HEK293 (cell line): ENCODE measurements at regions not wholly inside any gene's neighbourhood (a gene's known extent, or its start where the extent isn't known, plus 50 kb on each side); places are given as distances from the start of the nearest gene placed in this dataset.

ENCODE experiments used
- CTCF ChIA-PET: fragments of 350-600 bp; formaldehyde crosslinking; extraction: SDS; loops from one replicate; lab custom pipeline; 2021; ENCODE audit warnings: antibody characterized with exemption; lab: Yijun Ruan, JAX
- POLR2A ChIA-PET: fragments of 300-600 bp; formaldehyde crosslinking; extraction: SDS; loops from one replicate; lab custom pipeline; 2020; ENCODE audit warnings: antibody characterized with exemption, inconsistent platforms; lab: Yijun Ruan, JAX
- H3K27ac ChIP-seq: fragments of 200-500 bp; sonication (Bioruptor generic); 2 replicates; pipeline ENCODE4 v1.5.1; 2014; ENCODE audit warnings: low read depth, low read length, control low read depth, inconsistent platforms; ENCODE audit errors: extremely low read depth
- H3K36me3 ChIP-seq, 2 experiments: fragments of 200-500 bp in 1 of 2; sonication (Bioruptor generic) in 1 of 2; 1 replicate in 1 of 2; 2 replicates in 1 of 2; pipeline ENCODE4 v1.5.1; 2014 to 2017; ENCODE audit warnings: inconsistent platforms in 2 of 2, low read length in 2 of 2; ENCODE audit not compliant: control insufficient read depth in 2 of 2, insufficient read depth in 1 of 2
- H3K4me1 ChIP-seq: fragments of 200-500 bp; sonication (Bioruptor generic); 2 replicates; pipeline ENCODE4 v1.5.1; 2014; ENCODE audit warnings: mild to moderate bottlenecking, low read length, inconsistent platforms; ENCODE audit not compliant: control insufficient read depth, insufficient read depth
- H3K4me3 ChIP-seq: 2 replicates; pipeline ENCODE4 v1.5.1; 2011; ENCODE audit warnings: low read depth, mild to moderate bottlenecking, control low read depth, low read length, moderate library complexity
- H3K9me3 ChIP-seq: fragments of 200-500 bp; sonication (Bioruptor generic); 2 replicates; pipeline ENCODE4 v1.5.1; 2014; ENCODE audit warnings: low read depth, low read length, inconsistent platforms; ENCODE audit not compliant: control insufficient read depth, insufficient read depth
- INSM2 ChIP-seq: fragments of 450-650 bp; formaldehyde crosslinking; IDR thresholded peaks from 2 replicates; pipeline ENCODE4 v1.5.1; 2016; ENCODE audit warnings: missing biosample characterization, missing genetic modification characterization
- KLF17 ChIP-seq: fragments of 450-650 bp; formaldehyde crosslinking; IDR thresholded peaks from 2 replicates; pipeline ENCODE4 v1.5.1; 2016; ENCODE audit warnings: missing biosample characterization, missing genetic modification characterization
- SP2 ChIP-seq: fragments of 450-650 bp; formaldehyde crosslinking; IDR thresholded peaks from 2 replicates; pipeline ENCODE4 v1.5.1; 2016; ENCODE audit warnings: missing biosample characterization, missing genetic modification characterization
- ZBTB6 ChIP-seq: fragments of 450-650 bp; formaldehyde crosslinking; IDR thresholded peaks from 2 replicates; pipeline ENCODE4 v1.5.1; 2017; ENCODE audit warnings: missing biosample characterization, missing genetic modification characterization
- ZEB2 ChIP-seq: fragments of 450-650 bp; formaldehyde crosslinking; IDR thresholded peaks from 2 replicates; pipeline ENCODE4 v1.5.1; 2016; ENCODE audit warnings: missing biosample characterization, missing genetic modification characterization
- ZFHX2 ChIP-seq: fragments of 450-650 bp; formaldehyde crosslinking; conservative IDR thresholded peaks from 2 replicates; pipeline ENCODE4 v1.5.1; 2016; ENCODE audit warnings: missing biosample characterization, missing genetic modification characterization
- ZFP41 ChIP-seq: fragments of 450-650 bp; formaldehyde crosslinking; IDR thresholded peaks from 2 replicates; pipeline ENCODE4 v1.5.1; 2016; ENCODE audit warnings: missing biosample characterization, missing genetic modification characterization, borderline replicate concordance
- ZNF132 ChIP-seq: fragments of 450-650 bp; formaldehyde crosslinking; IDR thresholded peaks from 2 replicates; pipeline ENCODE4 v1.5.1; 2017; ENCODE audit warnings: missing biosample characterization, missing genetic modification characterization, borderline replicate concordance
- ZNF140 ChIP-seq: fragments of 450-650 bp; formaldehyde crosslinking; IDR thresholded peaks from 2 replicates; pipeline ENCODE4 v1.5.1; 2016; ENCODE audit warnings: missing biosample characterization, missing genetic modification characterization
- ZNF157 ChIP-seq: fragments of 450-650 bp; formaldehyde crosslinking; IDR thresholded peaks from 2 replicates; pipeline ENCODE4 v1.5.1; 2016; ENCODE audit warnings: missing biosample characterization, missing genetic modification characterization
- ZNF2 ChIP-seq: fragments of 450-650 bp; formaldehyde crosslinking; IDR thresholded peaks from 2 replicates; pipeline ENCODE4 v1.5.1; 2016; ENCODE audit warnings: missing biosample characterization, missing genetic modification characterization
- ZNF239 ChIP-seq: fragments of 450-650 bp; formaldehyde crosslinking; IDR thresholded peaks from 2 replicates; pipeline ENCODE4 v1.5.1; 2016; ENCODE audit warnings: missing biosample characterization, missing genetic modification characterization
- ZNF391 ChIP-seq: fragments of 450-650 bp; formaldehyde crosslinking; IDR thresholded peaks from 2 replicates; pipeline ENCODE4 v1.5.1; 2016; ENCODE audit warnings: low read depth, missing biosample characterization, missing genetic modification characterization, borderline replicate concordance
- ZNF404 ChIP-seq: fragments of 450-650 bp; formaldehyde crosslinking; IDR thresholded peaks from 2 replicates; pipeline ENCODE4 v1.5.1; 2017; ENCODE audit warnings: missing biosample characterization, missing genetic modification characterization
- ZNF416 ChIP-seq: fragments of 450-650 bp; formaldehyde crosslinking; IDR thresholded peaks from 2 replicates; pipeline ENCODE4 v1.5.1; 2016; ENCODE audit warnings: missing biosample characterization, missing genetic modification characterization
- ZNF433 ChIP-seq: fragments of 450-650 bp; formaldehyde crosslinking; IDR thresholded peaks from 2 replicates; pipeline ENCODE4 v1.5.1; 2016; ENCODE audit warnings: missing biosample characterization, missing genetic modification characterization, low read depth
- ZNF48 ChIP-seq: fragments of 450-650 bp; formaldehyde crosslinking; IDR thresholded peaks from 2 replicates; pipeline ENCODE4 v1.5.1; 2016; ENCODE audit warnings: missing biosample characterization, missing genetic modification characterization
- ZNF514 ChIP-seq: fragments of 450-650 bp; formaldehyde crosslinking; IDR thresholded peaks from 2 replicates; pipeline ENCODE4 v1.5.1; 2016; ENCODE audit warnings: missing biosample characterization, missing genetic modification characterization
- ZNF530 ChIP-seq: fragments of 450-650 bp; formaldehyde crosslinking; IDR thresholded peaks from 2 replicates; pipeline ENCODE4 v1.5.1; 2016; ENCODE audit warnings: low read depth, missing biosample characterization, missing genetic modification characterization
- ZNF561 ChIP-seq: fragments of 450-650 bp; IDR thresholded peaks from 2 replicates; pipeline ENCODE4 v1.5.1; 2018; ENCODE audit warnings: missing biosample characterization, missing genetic modification characterization, borderline replicate concordance
- ZNF610 ChIP-seq: fragments of 450-650 bp; formaldehyde crosslinking; IDR thresholded peaks from 2 replicates; pipeline ENCODE4 v1.5.1; 2016; ENCODE audit warnings: missing biosample characterization, missing genetic modification characterization, borderline replicate concordance
- ZNF645 ChIP-seq: fragments of 450-650 bp; formaldehyde crosslinking; IDR thresholded peaks from 2 replicates; pipeline ENCODE4; 2016; ENCODE audit warnings: missing biosample characterization, missing genetic modification characterization
- ZNF654 ChIP-seq: fragments of 450-650 bp; formaldehyde crosslinking; IDR thresholded peaks from 2 replicates; pipeline ENCODE4 v1.5.1; 2016; ENCODE audit warnings: low read depth, missing biosample characterization, missing genetic modification characterization
- ZNF677 ChIP-seq: fragments of 450-650 bp; IDR thresholded peaks from 2 replicates; pipeline ENCODE4 v1.5.0; 2018; ENCODE audit warnings: missing biosample characterization, mild to moderate bottlenecking, missing genetic modification characterization, moderate library complexity
- ZNF701 ChIP-seq: fragments of 450-650 bp; formaldehyde crosslinking; IDR thresholded peaks from 2 replicates; pipeline ENCODE4 v1.5.1; 2016; ENCODE audit warnings: missing biosample characterization, missing genetic modification characterization
- ZNF707 ChIP-seq: fragments of 450-650 bp; formaldehyde crosslinking; IDR thresholded peaks from 2 replicates; pipeline ENCODE4 v1.5.1; 2016; ENCODE audit warnings: missing biosample characterization, missing genetic modification characterization
- ZNF777 ChIP-seq: fragments of 450-650 bp; formaldehyde crosslinking; IDR thresholded peaks from 2 replicates; pipeline ENCODE4 v1.5.1; 2017; ENCODE audit warnings: missing biosample characterization, missing genetic modification characterization, borderline replicate concordance
- ZSCAN18 ChIP-seq: fragments of 450-650 bp; formaldehyde crosslinking; IDR thresholded peaks from 2 replicates; pipeline ENCODE4 v1.5.1; 2016; ENCODE audit warnings: missing biosample characterization, missing genetic modification characterization
- ZSCAN30 ChIP-seq: fragments of 450-650 bp; IDR thresholded peaks from 2 replicates; pipeline ENCODE4 v1.5.1; 2018; ENCODE audit warnings: missing biosample characterization, mild to moderate bottlenecking, missing genetic modification characterization, moderate library complexity
- ZXDB ChIP-seq: fragments of 450-650 bp; formaldehyde crosslinking; IDR thresholded peaks from 2 replicates; pipeline ENCODE4 v1.5.1; 2016; ENCODE audit warnings: missing biosample characterization, missing genetic modification characterization

GRCh38 chr5:85920984-85921383, 696.8 kb upstream of the COX7C start:
- no peak for TF ChIP-seq ZNF157 (tag by site-specific recombination)
- CTCF ChIA-PET, result no interaction called here
- Histone ChIP-seq H3K9me3 (no peaks in the 10 kb centered on the region), H3K27ac (no peak overlapping the region), H3K4me3 (no peak overlapping the region), H3K36me3 (no peaks in the 10 kb centered on the region), H3K4me1 (no peaks in the 10 kb centered on the region)
- POLR2A ChIA-PET, result no interaction called here

- ChIA-PET CTCF (no interaction called here), POLR2A (no interaction called here)
- H3K36me3 ChIP-seq, result no peaks in the 10 kb centered on the region
- no peak for TF ChIP-seq ZNF645
- no peak for TF ChIP-seq ZNF530 (tag by site-specific recombination)
- TF ChIP-seq ZNF391, result no peak
- TF ChIP-seq ZFP41, result no peak
- TF ChIP-seq ZBTB6 (tag by site-specific recombination), result no peak
- no peak for TF ChIP-seq ZNF701 (tag by site-specific recombination)
- TF ChIP-seq ZNF239 (tag by site-specific recombination), result no peak
- no peak for TF ChIP-seq ZNF433
- no peak for TF ChIP-seq KLF17 (tag by site-specific recombination)
- no peak for TF ChIP-seq ZNF777 (tag by site-specific recombination)
- no peak for TF ChIP-seq ZNF707 (tag by site-specific recombination)
- no peak for TF ChIP-seq ZNF561
- H3K4me3 ChIP-seq, result no peak overlapping the region
- H3K27ac ChIP-seq, result no peak overlapping the region
- H3K4me1 ChIP-seq, result no peaks in the 10 kb centered on the region
- H3K9me3 ChIP-seq, result no peaks in the 10 kb centered on the region
These were observed 696.2 kb upstream of the COX7C start for GRCh38 chr5:85921590-85921989.

- no peaks in the 10 kb centered on the region for H3K36me3 ChIP-seq
- H3K27ac ChIP-seq, result no peak overlapping the region
- H3K4me1 ChIP-seq, result peaks cover 2% of the 10 kb centered on the region; the same call in 1 of the 2 replicates
- POLR2A ChIA-PET, result no interaction called here
- no peaks in the 10 kb centered on the region for H3K9me3 ChIP-seq
- CTCF ChIA-PET, result no interaction called here
- H3K4me3 ChIP-seq, result no peak overlapping the region
- TF ChIP-seq ZNF654 (tag by site-specific recombination), result no peak
- no peak for TF ChIP-seq ZNF140 (tag by site-specific recombination)
- no peak for TF ChIP-seq ZNF530 (tag by site-specific recombination)
- no peak for TF ChIP-seq INSM2 (tag by site-specific recombination)
- no peak for TF ChIP-seq SP2
- no peak for TF ChIP-seq ZNF514 (tag by site-specific recombination)
- TF ChIP-seq ZSCAN30 (tag by site-specific recombination), result no peak
- TF ChIP-seq ZFHX2 (tag by site-specific recombination), result no peak
- no peak for TF ChIP-seq ZNF48 (tag by site-specific recombination)
- no peak for TF ChIP-seq ZNF677
- TF ChIP-seq ZXDB (tag by site-specific recombination), result no peak
- TF ChIP-seq ZNF404 (tag by site-specific recombination), result no peak
- no peak for TF ChIP-seq ZSCAN18 (tag by site-specific recombination)
- no peak for TF ChIP-seq ZNF610 (tag by site-specific recombination)
- no peak for TF ChIP-seq ZNF2 (tag by site-specific recombination)
- no peak for TF ChIP-seq ZEB2 (tag by site-specific recombination)
- TF ChIP-seq ZNF132 (tag by site-specific recombination), result no peak
- no peak for TF ChIP-seq ZNF416 (tag by site-specific recombination)
These were observed 690.1 kb upstream of the COX7C start for GRCh38 chr5:85927632-85928031.
